Dedifferentiated amniotic fluid mesenchymal stem cell (primary cell): ENCODE measurements at regions not wholly inside any gene's neighbourhood (a gene's known extent, or its start where the extent isn't known, plus 50 kb on each side); places are given as distances from the start of the nearest gene placed in this dataset.

Source experiments
- DNase-seq: peaks from one replicate; pipeline ENCODE4 v3.0.0-alpha.2; 2016; ENCODE audit errors: extremely low spot score

- DNase-seq, result peak; percentile 34
These were observed 294.8 kb upstream of the ADAMTS5 start for GRCh38 chr21:27261676-27262075.

GRCh38 chr21:27260728-27261127 is 293.8 kb upstream of the ADAMTS5 start:
- no peak for DNase-seq

GRCh38 chr21:27258742-27259448 is 292.0 kb upstream of the ADAMTS5 start:
- no peak for DNase-seq

GRCh38 chr21:27257908-27258556 is 291.1 kb upstream of the ADAMTS5 start:
- DNase-seq, result no peak

GRCh38 chr21:27257226-27257625 is 290.3 kb upstream of the ADAMTS5 start:
- no peak for DNase-seq

- DNase-seq, result no peak
These were observed 284.9 kb upstream of the ADAMTS5 start for GRCh38 chr21:27251752-27252151.

GRCh38 chr21:27250366-27250765 is 283.5 kb upstream of the ADAMTS5 start:
- DNase-seq, result no peak

- DNase-seq, result no peak
These were observed 281.9 kb upstream of the ADAMTS5 start for GRCh38 chr21:27248814-27249213.

GRCh38 chr21:27246741-27247140 is 279.9 kb upstream of the ADAMTS5 start:
- DNase-seq, result no peak

- DNase-seq, result no peak
These were observed 277.9 kb upstream of the ADAMTS5 start for GRCh38 chr21:27244776-27245175.

- no peak for DNase-seq
These were observed 277.5 kb upstream of the ADAMTS5 start for GRCh38 chr21:27244352-27244751.

GRCh38 chr21:27240839-27241238 is 274.0 kb upstream of the ADAMTS5 start:
- peak; percentile 39 for DNase-seq

GRCh38 chr21:27233514-27234115 is 266.7 kb upstream of the ADAMTS5 start:
- DNase-seq, result no peak

GRCh38 chr21:27225940-27226339 is 259.1 kb upstream of the ADAMTS5 start:
- no peak for DNase-seq

GRCh38 chr21:27225151-27225550 is 258.3 kb upstream of the ADAMTS5 start:
- DNase-seq, result peak; percentile 61

GRCh38 chr21:27224169-27224568 is 257.3 kb upstream of the ADAMTS5 start:
- no peak for DNase-seq

- DNase-seq, result no peak
These were observed 254.2 kb upstream of the ADAMTS5 start for GRCh38 chr21:27221077-27221476.

GRCh38 chr21:27220416-27220815 is 253.5 kb upstream of the ADAMTS5 start:
- DNase-seq, result no peak

- DNase-seq, result no peak
These were observed 252.2 kb upstream of the ADAMTS5 start for GRCh38 chr21:27219068-27219467.

GRCh38 chr21:27213303-27213702 is 246.4 kb upstream of the ADAMTS5 start:
- no peak for DNase-seq

- no peak for DNase-seq
These were observed 245.6 kb upstream of the ADAMTS5 start for GRCh38 chr21:27212441-27212840.

- DNase-seq, result no peak
These were observed 242.7 kb upstream of the ADAMTS5 start for GRCh38 chr21:27209546-27209945.

GRCh38 chr21:27206368-27206982 is 239.6 kb upstream of the ADAMTS5 start:
- peak; percentile 30 for DNase-seq
